ENCODE measurements at regions not wholly inside any gene's neighbourhood (a gene's known extent, or its start where the extent isn't known, plus 50 kb on each side); places are given as distances from the start of the nearest gene placed in this dataset.

DNA sequence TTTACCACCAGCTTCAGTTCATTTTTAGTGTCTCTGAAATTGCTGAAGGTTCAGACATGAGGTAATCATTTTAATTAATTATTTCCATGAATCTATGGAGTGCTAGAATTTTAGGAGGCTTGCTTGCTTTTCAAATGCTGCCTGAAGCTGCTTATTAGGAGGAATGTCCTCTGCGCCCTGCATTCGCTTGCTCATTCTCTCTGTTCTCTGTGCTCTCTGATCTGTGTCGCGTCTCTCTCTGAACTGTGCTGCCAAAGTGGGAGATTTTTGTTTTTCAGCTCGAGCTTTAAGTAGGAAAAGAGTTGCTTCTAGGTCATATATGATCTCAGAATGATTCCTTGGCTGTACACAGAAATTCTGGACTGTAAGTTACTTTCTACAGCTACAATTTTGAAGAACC, 101.7 kb upstream of the PRR16 start:
- no peak for DNase-seq

- DNase-seq: no peak
These were observed 98.2 kb upstream of the PRR16 start for GRCh38 chr5:120365656-120366446.

DNA sequence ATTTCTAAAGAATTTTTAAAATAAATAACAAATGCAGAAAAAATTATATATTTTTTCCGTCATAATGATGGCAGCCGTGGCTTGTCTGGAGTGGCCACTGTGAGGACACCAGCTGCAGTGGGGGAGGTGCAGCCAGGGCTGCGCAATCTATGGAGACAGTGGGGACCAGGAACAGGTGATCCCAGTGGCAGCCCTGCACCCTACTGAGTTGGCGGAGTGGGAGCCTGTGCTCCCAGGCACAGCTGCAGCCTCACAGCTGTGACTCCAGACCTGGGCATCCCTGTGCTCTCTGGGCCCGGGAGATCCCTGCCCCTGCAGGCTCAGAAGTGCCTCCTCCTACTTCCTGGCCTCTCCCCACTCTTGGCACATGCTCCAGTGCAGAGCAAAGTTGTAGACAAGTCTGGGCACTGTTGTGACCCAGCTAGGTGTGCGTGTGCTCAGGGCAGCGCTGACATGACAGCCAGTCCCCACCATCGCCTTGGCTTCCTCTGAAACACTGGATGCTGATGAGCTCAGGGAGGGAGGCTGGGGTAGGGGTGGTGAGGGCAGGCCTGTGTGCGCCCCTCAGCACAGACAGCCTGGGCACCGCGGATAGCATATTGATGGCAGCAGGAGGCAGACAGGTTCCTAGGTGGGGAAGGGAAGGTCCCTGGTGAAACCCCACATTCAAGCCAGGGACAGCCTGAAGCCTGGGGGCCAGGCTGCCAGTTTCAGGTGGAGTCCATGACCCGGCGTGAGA, 96.0 kb upstream of the PRR16 start:
- no peak for DNase-seq

- DNase-seq: no peak
These were observed 95.0 kb upstream of the PRR16 start for GRCh38 chr5:120368923-120369715.

DNA sequence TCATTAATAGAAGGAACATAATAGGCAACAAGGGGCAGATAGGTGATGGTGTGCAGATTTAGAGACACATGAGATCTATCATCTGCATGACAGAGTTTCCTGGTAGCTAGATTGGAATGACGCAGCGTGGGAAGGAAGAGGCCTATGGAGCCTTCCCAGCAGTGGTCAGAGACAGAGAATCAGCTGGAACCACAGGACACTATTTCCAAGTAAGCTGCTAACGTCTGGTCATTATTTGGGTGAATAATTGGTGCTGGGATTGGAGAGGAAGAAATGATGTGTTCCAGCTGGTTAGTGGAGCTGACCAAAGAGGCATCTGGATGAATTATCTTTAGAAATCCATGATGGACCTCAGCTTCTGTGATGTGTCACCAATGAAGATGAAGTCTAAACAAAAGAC, 91.2 kb upstream of the PRR16 start:
- no peak for DNase-seq

GRCh38 chr5:120375248-120375647, 88.9 kb upstream of the PRR16 start:
- DNase-seq: no peak

GRCh38 chr5:120380644-120381043, 83.5 kb upstream of the PRR16 start:
- no peak for DNase-seq

- no peak for DNase-seq
These were observed 81.3 kb upstream of the PRR16 start for GRCh38 chr5:120382833-120383232.

DNA sequence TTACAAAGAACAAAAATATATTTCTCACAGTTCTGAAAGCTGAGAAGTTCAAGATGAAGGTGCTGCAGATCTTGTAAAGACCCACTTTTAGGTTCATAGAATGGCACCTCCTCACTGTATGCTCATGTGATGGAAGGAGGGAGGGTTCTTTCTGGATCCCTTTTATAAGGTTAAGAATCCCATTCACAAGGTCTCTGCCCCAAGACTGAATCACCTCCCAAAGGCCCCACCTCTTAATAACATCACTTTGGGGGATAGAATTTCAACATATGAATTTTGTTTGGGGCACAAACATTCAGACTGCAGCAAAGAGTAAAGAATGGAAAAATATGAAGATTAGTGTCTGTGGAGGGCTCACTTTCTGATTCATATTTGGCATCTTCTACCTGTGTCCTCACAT, 77.1 kb upstream of the PRR16 start:
- DNase-seq: no peak

DNA sequence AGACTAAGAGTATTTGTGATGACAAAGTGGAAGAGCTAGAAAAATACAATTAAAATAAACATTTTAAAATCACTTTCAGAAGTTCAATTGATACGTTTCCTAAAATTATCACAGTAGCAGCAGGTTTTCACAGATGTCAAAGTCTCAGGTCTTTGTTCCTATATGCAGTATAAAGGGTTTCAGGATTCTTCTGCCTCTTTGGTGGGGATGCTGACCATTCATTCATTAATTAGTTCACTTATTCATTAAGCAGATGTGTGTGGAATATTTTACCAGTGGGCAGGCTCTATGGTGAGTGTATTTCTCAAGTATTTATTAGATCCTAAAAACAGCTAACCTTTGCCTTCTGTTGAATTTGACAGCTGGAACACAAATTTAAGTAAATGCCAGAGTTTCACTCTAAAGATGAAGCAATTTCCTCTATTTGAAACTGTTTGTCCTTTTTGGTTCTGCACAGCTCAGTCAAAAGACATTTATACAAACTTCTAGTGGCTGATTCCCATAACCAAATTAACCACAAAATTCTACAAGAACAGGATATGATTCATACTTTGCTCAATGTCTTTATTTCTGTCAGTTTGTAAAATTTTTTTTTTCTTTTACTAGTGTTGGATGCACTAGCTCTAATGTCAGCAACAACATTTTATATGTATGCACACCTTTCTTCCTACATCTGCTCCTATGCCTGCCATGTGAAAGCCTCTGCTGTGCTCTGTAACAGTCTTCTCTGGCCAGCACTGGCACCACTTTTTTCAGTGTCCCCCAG, 75.9 kb upstream of the PRR16 start:
- DNase-seq: peak; percentile 9

- DNase-seq: no peak
These were observed 69.8 kb upstream of the PRR16 start for GRCh38 chr5:120394259-120394658.

DNA sequence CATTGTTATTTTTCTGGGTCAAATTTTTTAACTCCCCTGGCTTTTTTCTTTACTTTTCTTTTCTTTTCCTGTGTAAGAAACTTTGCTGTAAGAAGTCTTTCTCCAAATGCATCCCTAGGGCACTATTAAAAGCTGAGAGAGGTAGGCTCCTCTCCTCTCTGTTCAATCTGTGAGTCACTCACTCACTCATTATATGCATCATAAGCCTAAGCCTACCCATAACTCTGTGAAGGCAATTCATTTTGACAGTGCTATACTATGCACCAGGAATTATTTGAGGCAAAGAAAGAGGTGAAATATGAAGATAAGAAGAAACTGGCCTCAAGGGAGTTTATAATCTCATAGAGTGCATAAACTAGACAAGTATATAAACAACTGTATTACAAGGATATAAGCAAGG, 67.9 kb upstream of the PRR16 start:
- no peak for DNase-seq

DNA sequence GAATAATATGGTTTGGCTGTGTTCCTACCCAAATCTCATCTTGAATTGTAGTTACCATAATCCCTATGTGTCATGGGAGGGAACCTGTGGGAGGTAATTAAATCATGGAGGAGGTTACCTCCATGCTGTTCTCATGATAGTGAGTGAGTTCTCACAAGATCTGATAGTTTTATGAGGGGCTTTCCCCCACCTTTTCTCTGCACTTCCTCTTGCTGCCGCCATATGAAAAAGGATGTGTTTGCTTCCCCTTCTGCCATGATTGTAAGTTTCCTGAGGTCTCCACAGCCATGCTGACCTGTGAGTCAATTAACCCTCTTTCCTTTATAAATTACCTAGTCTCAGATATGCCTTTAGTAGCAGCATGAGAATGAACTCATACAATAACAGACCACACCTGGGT, 63.7 kb upstream of the PRR16 start:
- DNase-seq: no peak

- no peak for DNase-seq
These were observed 61.5 kb upstream of the PRR16 start for GRCh38 chr5:120402606-120403005.

GRCh38 chr5:120405286-120405864, 58.7 kb upstream of the PRR16 start:
- no peak for DNase-seq

- no peak for DNase-seq
These were observed 58.2 kb upstream of the PRR16 start for GRCh38 chr5:120405923-120406322.

- no peak for DNase-seq
These were observed 50.4 kb upstream of the PRR16 start for GRCh38 chr5:120413686-120414085.
